HG02678 (cell line): ENCODE measurements at regions not wholly inside any gene's neighbourhood (a gene's known extent, or its start where the extent isn't known, plus 50 kb on each side); places are given as distances from the start of the nearest gene placed in this dataset.
"Not testable (repeated sequence)": the region's sequence is repeated elsewhere in the genome, so short reads cannot be mapped to it uniquely, and the experiment has no call there.

Experiments used
- ATAC-seq: cut with Tn5 transposase; IDR thresholded peaks from one replicate; pipeline ENCODE4 v1.9.1; 2021; ENCODE audit warnings: mild to moderate bottlenecking, moderate library complexity; ENCODE audit not compliant: unreplicated experiment

- no peak for ATAC-seq
Observed at GRCh38 chr6:76584121-76584520, 511.7 kb upstream of the IMPG1 start.

- ATAC-seq, result no peak
Observed at GRCh38 chr6:76578746-76579145, 506.3 kb upstream of the IMPG1 start.

GRCh38 chr6:76574746-76575145 lies 502.3 kb upstream of the IMPG1 start:
- no peak for ATAC-seq

- ATAC-seq, result no peak
Observed at GRCh38 chr6:76565932-76566331, 493.5 kb upstream of the IMPG1 start.

- not testable (repeated sequence) for ATAC-seq
Observed at GRCh38 chr6:76562371-76562770, 489.9 kb upstream of the IMPG1 start.

GRCh38 chr6:76560851-76561755 lies 488.6 kb upstream of the IMPG1 start:
- not testable (repeated sequence) for ATAC-seq

- ATAC-seq, result no peak
Observed at GRCh38 chr6:76553256-76553655, 480.8 kb upstream of the IMPG1 start.

GRCh38 chr6:76552268-76552667 lies 479.8 kb upstream of the IMPG1 start:
- ATAC-seq, result no peak

GRCh38 chr6:76533661-76534060 lies 461.2 kb upstream of the IMPG1 start:
- no peak for ATAC-seq

- ATAC-seq, result no peak
Observed at GRCh38 chr6:76532647-76533046, 460.2 kb upstream of the IMPG1 start.

GRCh38 chr6:76518443-76518842 lies 446.0 kb upstream of the IMPG1 start:
- no peak for ATAC-seq

GRCh38 chr6:76516924-76517323 lies 444.5 kb upstream of the IMPG1 start:
- no peak for ATAC-seq

- ATAC-seq, result no peak
Observed at GRCh38 chr6:76510489-76510888, 438.0 kb upstream of the IMPG1 start.

- no peak for ATAC-seq
Observed at GRCh38 chr6:76509397-76509796, 436.9 kb upstream of the IMPG1 start.

GRCh38 chr6:76506808-76507207 lies 434.3 kb upstream of the IMPG1 start:
- ATAC-seq, result no peak

- ATAC-seq, result no peak
Observed at GRCh38 chr6:76495909-76496308, 423.4 kb upstream of the IMPG1 start.

GRCh38 chr6:76491376-76491775 lies 418.9 kb upstream of the IMPG1 start:
- ATAC-seq, result not testable (repeated sequence)

- no peak for ATAC-seq
Observed at GRCh38 chr6:76490456-76490855, 418.0 kb upstream of the IMPG1 start.

GRCh38 chr6:76481101-76481500 lies 408.6 kb upstream of the IMPG1 start:
- no peak for ATAC-seq

GRCh38 chr6:76472858-76473257 lies 400.4 kb upstream of the IMPG1 start:
- ATAC-seq, result no peak

GRCh38 chr6:76466286-76466685 lies 393.8 kb upstream of the IMPG1 start:
- no peak for ATAC-seq

- ATAC-seq, result no peak
Observed at GRCh38 chr6:76465410-76465809, 392.9 kb upstream of the IMPG1 start.

- ATAC-seq, result no peak
Observed at GRCh38 chr6:76453270-76453669, 380.8 kb upstream of the IMPG1 start.
